SK-N-SH (cell line): ENCODE measurements at regions not wholly inside any gene's neighbourhood (a gene's known extent, or its start where the extent isn't known, plus 50 kb on each side); places are given as distances from the start of the nearest gene placed in this dataset.

Source experiments
- CTCF ChIA-PET: fragments of 300-600, 350-600 bp; formaldehyde crosslinking; extraction: SDS; loops from one replicate; lab custom pipeline; 2021; lab: Yijun Ruan, JAX
- POLR2A ChIA-PET: fragments of 350-600 bp; sonication (Branson Sonifier 250); formaldehyde crosslinking; extraction: SDS; loops from one replicate; lab custom pipeline; 2020; ENCODE audit warnings: antibody characterized with exemption, inconsistent platforms; lab: Yijun Ruan, JAX
- DNase-seq: peaks from one replicate; pipeline ENCODE4 v3.0.0; 2012
- H2AFZ ChIP-seq: fragments of 200-600 bp; sonication (generic); 2 replicates; pipeline ENCODE4 v1.8.1; 2016; ENCODE audit warnings: antibody characterized with exemption, mild to moderate bottlenecking, low read depth
- H3F3A ChIP-seq: fragments of 200-600 bp; sonication (generic); replicated peaks from 2 replicates; pipeline ENCODE3; 2016; ENCODE audit warnings: antibody characterized with exemption, mild to moderate bottlenecking; ENCODE audit not compliant: insufficient read depth
- H3K27ac ChIP-seq, 2 experiments: fragments of 200-500 bp in 1 of 2; fragments of 200-600 bp in 1 of 2; sonication (Bioruptor generic) in 1 of 2; sonication (generic), shearing (Covaris generic) in 1 of 2; 2 replicates each; pipeline versions ENCODE4 v1.5.1 to v1.6.1; 2014 to 2016; ENCODE audit warnings: low read depth in 2 of 2, inconsistent platforms in 1 of 2, low read length in 1 of 2, mild to moderate bottlenecking in 1 of 2, mixed read lengths in 1 of 2
- H3K27me3 ChIP-seq: fragments of 200-600 bp; sonication (generic), shearing (Covaris generic); 2 replicates; pipeline ENCODE4 v1.6.1; 2016; ENCODE audit warnings: mixed run types; ENCODE audit not compliant: insufficient read depth
- H3K36me3 ChIP-seq, 2 experiments: fragments of 200-500 bp in 1 of 2; fragments of 200-600 bp in 1 of 2; sonication (Bioruptor generic) in 1 of 2; sonication (generic) in 1 of 2; replicated peaks in 1 of 2; 2 replicates each; pipeline versions ENCODE3 to v1.5.1; 2014 to 2016; ENCODE audit warnings: low read length in 1 of 2, mild to moderate bottlenecking in 1 of 2; ENCODE audit not compliant: insufficient read depth in 2 of 2, control insufficient read depth in 1 of 2
- H3K4me1 ChIP-seq, 2 experiments: fragments of 200-500 bp in 1 of 2; fragments of 200-600 bp in 1 of 2; sonication (Bioruptor generic) in 1 of 2; sonication (generic), shearing (Covaris generic) in 1 of 2; 2 replicates each; pipeline versions ENCODE4 v1.5.1 to v1.6.1; 2014 to 2016; ENCODE audit warnings: low read depth in 1 of 2, low read length in 1 of 2, mixed run types in 1 of 2; ENCODE audit not compliant: insufficient read depth in 2 of 2, control insufficient read depth in 1 of 2
- H3K4me2 ChIP-seq: fragments of 200-600 bp; sonication (generic), shearing (Covaris generic); 2 replicates; pipeline ENCODE4 v1.6.1; 2017; ENCODE audit warnings: mixed run types
- H3K4me3 ChIP-seq, 2 experiments: fragments of 200-500 bp in 1 of 2; fragments of 200-600 bp in 1 of 2; sonication (Bioruptor generic) in 1 of 2; sonication (generic), shearing (Covaris generic) in 1 of 2; 2 replicates each; pipeline versions ENCODE4 v1.5.1 to v1.8.1; 2014 to 2016; ENCODE audit warnings: low read depth in 2 of 2, inconsistent platforms in 1 of 2, low read length in 1 of 2, mild to moderate bottlenecking in 1 of 2, mixed read lengths in 1 of 2, moderate library complexity in 1 of 2
- H3K79me2 ChIP-seq: fragments of 200-600 bp; sonication (generic); 2 replicates; pipeline ENCODE4 v1.8.1; 2017; ENCODE audit warnings: mild to moderate bottlenecking; ENCODE audit not compliant: insufficient read depth
- H3K9ac ChIP-seq: fragments of 200-600 bp; sonication (generic); 2 replicates; pipeline ENCODE4 v1.6.1; 2017; ENCODE audit warnings: mixed run types
- H3K9me2 ChIP-seq: fragments of 200-600 bp; sonication (generic); 2 replicates; pipeline ENCODE4 v1.6.1; 2017; ENCODE audit warnings: mixed run types
- H3K9me3 ChIP-seq: fragments of 200-600 bp; sonication (generic); 2 replicates; pipeline ENCODE4 v1.6.1; 2017; ENCODE audit warnings: mixed run types, mild to moderate bottlenecking, moderate library complexity
- H4K20me1 ChIP-seq: fragments of 200-600 bp; sonication (generic); 2 replicates; pipeline ENCODE4 v1.6.1; 2017; ENCODE audit warnings: mild to moderate bottlenecking, mixed run types; ENCODE audit not compliant: insufficient read depth
- CTCF ChIP-seq: fragments of 200-600 bp; sonication (generic); IDR thresholded peaks from 2 replicates; pipeline ENCODE4 v1.6.1; 2017; ENCODE audit warnings: antibody characterized with exemption, mild to moderate bottlenecking, moderate library complexity
- EP300 ChIP-seq, 2 experiments: IDR thresholded peaks; 2 replicates each; pipeline versions ENCODE4 v1.4.0 to v1.6.1; 2012; ENCODE audit warnings: borderline replicate concordance in 1 of 2, low read depth in 1 of 2, low read length in 1 of 2
- EZH2phosphoT487 ChIP-seq: fragments of 200-600 bp; sonication (generic); IDR thresholded peaks from 2 replicates; pipeline ENCODE4 v1.6.1; 2017; ENCODE audit warnings: low read depth, mixed run types, mild to moderate bottlenecking, antibody characterized with exemption, moderate library complexity, borderline replicate concordance
- FOSL2 ChIP-seq: IDR thresholded peaks from 2 replicates; pipeline ENCODE4 v1.4.0; 2012; ENCODE audit warnings: low read depth, mild to moderate bottlenecking, moderate library complexity, borderline replicate concordance
- IRF3 ChIP-seq: fragments of 150-350 bp; IDR thresholded peaks from 2 replicates; pipeline ENCODE4 v1.6.1; 2016; ENCODE audit warnings: mild to moderate bottlenecking, low read depth, low read length
- JUND ChIP-seq: IDR thresholded peaks from 2 replicates; pipeline ENCODE4 v1.4.0; 2012
- MAX ChIP-seq: IDR thresholded peaks from 2 replicates; pipeline ENCODE4 v1.4.0; 2012; ENCODE audit warnings: low read depth
- NRF1 ChIP-seq: IDR thresholded peaks from 2 replicates; pipeline ENCODE4 v1.6.1; 2012; ENCODE audit warnings: low read depth, mild to moderate bottlenecking, low read length
- REST ChIP-seq: IDR thresholded peaks from 2 replicates; pipeline ENCODE4 v1.6.1; 2012; ENCODE audit warnings: mild to moderate bottlenecking, low read depth, low read length, moderate library complexity
- RXRA ChIP-seq: IDR thresholded peaks from 2 replicates; pipeline ENCODE4 v1.4.0; 2012; ENCODE audit warnings: low read depth, mild to moderate bottlenecking, borderline replicate concordance
- SIN3A ChIP-seq: IDR thresholded peaks from 2 replicates; pipeline ENCODE4 v1.6.1; 2012; ENCODE audit warnings: low read depth, mild to moderate bottlenecking, low read length, moderate library complexity, borderline replicate concordance
- TAF1 ChIP-seq: IDR thresholded peaks from 2 replicates; pipeline ENCODE4 v1.6.1; 2012; ENCODE audit warnings: low read depth, mild to moderate bottlenecking, low read length, moderate library complexity, borderline replicate concordance
- USF2 ChIP-seq: fragments of 150-350 bp; IDR thresholded peaks from 2 replicates; pipeline ENCODE4 v1.6.1; 2017; ENCODE audit warnings: antibody characterized with exemption, low read length, low read depth, borderline replicate concordance
- WGBS: methylation state at CpG from one replicate; pipeline ENCODE4 v1.1.6; 2017; ENCODE audit warnings: low lambda C conversion rate; 5-methylcytosine and 5-hydroxymethylcytosine counted together

- TF ChIP-seq IRF3 (no peak), NRF1 (no peak), MAX (no peak), EP300 (IDR thresholded peaks at IDR 0.05; ENCODE audit: borderline replicate concordance in 1 of 2, low read depth in 1 of 2, low read length in 1 of 2) (no peak)
Observed at GRCh38 chr20:20979934-20980333, 126.2 kb downstream of the LINC00237 start (continued).

- H2AFZ ChIP-seq, result no peak overlapping the region
- 25% methylated on average over 5 of the region's 5 CpGs for WGBS
- TF ChIP-seq TAF1 (no peak), CTCF (no peak), JUND (no peak), SIN3A (no peak)
- no peaks in the 10 kb centered on the region for H3K4me1 ChIP-seq
- no peaks in the 10 kb centered on the region for H3K9me2 ChIP-seq
- no peaks in the 10 kb centered on the region for H3K9me3 ChIP-seq
- ChIA-PET CTCF (interaction anchor here (0.6 to 0.7 kb wide), 2 partner anchors 117 to 479 kb away, joined by 3 read pairs; no protein-coding TSS in a partner anchor), POLR2A (no interaction called here)
- no peaks in the 10 kb centered on the region for H3K36me3 ChIP-seq
- H3K27me3 ChIP-seq, result no peaks in the 10 kb centered on the region
- no peak overlapping the region for H3K4me2 ChIP-seq
- H3K9ac ChIP-seq, result no peak overlapping the region
- no peak overlapping the region for H3K27ac ChIP-seq
- H3K4me3 ChIP-seq, result no peak overlapping the region
- no peaks in the 10 kb centered on the region for H3K79me2 ChIP-seq
- no peaks in the 10 kb centered on the region for H3F3A ChIP-seq
- no peaks in the 10 kb centered on the region for H4K20me1 ChIP-seq
- no peak for DNase-seq
Observed at GRCh38 chr20:20977786-20978185, 128.4 kb downstream of the LINC00237 start.

- Histone ChIP-seq H3K9me2 (no peaks in the 10 kb centered on the region), H3K4me1 (no peaks in the 10 kb centered on the region), H2AFZ (no peak overlapping the region), H3K79me2 (no peaks in the 10 kb centered on the region), H3K27me3 (peaks cover 5% of the 10 kb centered on the region; the same call in 1 of the 2 replicates), H3K4me3 (no peak overlapping the region), H3K27ac (no peak overlapping the region), H3K4me2 (no peak overlapping the region), H3K9me3 (no peaks in the 10 kb centered on the region), H4K20me1 (no peaks in the 10 kb centered on the region), H3F3A (no peaks in the 10 kb centered on the region), H3K36me3 (no peaks in the 10 kb centered on the region), H3K9ac (no peak overlapping the region)
- POLR2A ChIA-PET, result no interaction called here
- no peak for TF ChIP-seq USF2
- no peak for TF ChIP-seq IRF3
- TF ChIP-seq RXRA, result no peak
- no peak for TF ChIP-seq REST
- no peak for TF ChIP-seq TAF1
- no peak for TF ChIP-seq EZH2phosphoT487
- no peak for TF ChIP-seq FOSL2
- CTCF ChIA-PET, result no interaction called here
- WGBS, result 0% methylated on average over 1 of the region's 1 CpG
- no peak for DNase-seq
Observed at GRCh38 chr20:20972490-20972889, 133.7 kb downstream of the LINC00237 start.
